Testis (tissue), 2 donors: ENCODE measurements at regions not wholly inside any gene's neighbourhood (a gene's known extent, or its start where the extent isn't known, plus 50 kb on each side); places are given as distances from the start of the nearest gene placed in this dataset.
A peak's percentile ranks its signal among the peaks of the same experiment; 100 is the strongest.

ENCODE experiments used
- DNase-seq: peaks from one replicate; pipeline ENCODE4 v3.0.0-alpha.2; 2019
- H3K27ac ChIP-seq, 2 donors: fragments of 200-600 bp; sonication (generic); one replicate each; pipeline ENCODE4 v1.5.1; 2019
- H3K27me3 ChIP-seq: fragments of 200-600 bp; sonication (generic); one replicate; pipeline ENCODE4 v1.5.1; 2019
- H3K36me3 ChIP-seq: fragments of 200-600 bp; sonication (generic); one replicate; pipeline ENCODE4 v1.5.1; 2017; ENCODE audit warnings: low read depth; ENCODE audit errors: missing control alignments
- H3K4me1 ChIP-seq: fragments of 200-600 bp; sonication (generic); one replicate; pipeline ENCODE4 v1.5.1; 2019
- H3K4me3 ChIP-seq, 2 donors: fragments of 200-600 bp; sonication (generic); one replicate each; pipeline ENCODE4 v1.5.1; 2017 to 2019
- H3K9me3 ChIP-seq: fragments of 200-600 bp; sonication (generic); one replicate; pipeline ENCODE4 v1.5.1; 2017
- CTCF ChIP-seq, 3 experiments: fragments of 450-650 bp in 2 of 3; fragments of 200-600 bp in 1 of 3; sonication (generic) in 1 of 3; IDR thresholded peaks; one replicate each; pipeline ENCODE4 v1.5.1; 2016 to 2019; ENCODE audit warnings: antibody characterized with exemption in 3 of 3, mild to moderate bottlenecking in 2 of 3, moderate library complexity in 1 of 3
- POLR2A ChIP-seq: fragments of 450-650 bp; IDR thresholded peaks from one replicate; pipeline ENCODE4 v1.6.1; 2017; ENCODE audit warnings: antibody characterized with exemption, mild to moderate bottlenecking, moderate library complexity
- WGBS, 2 donors: methylation state at CpG; one replicate each; pipeline ENCODE4 v1.1.5; 2018; 5-methylcytosine and 5-hydroxymethylcytosine counted together
- intact Hi-C: fragments of 100-400 bp; cut with DNase I; formaldehyde crosslinking; loops from one replicate; pipeline ENCODE4 v1.15.1; 2023; ENCODE audit warnings: low total_unique reads

- DNase-seq: peak; percentile 22
- H3K4me1 ChIP-seq: no peaks in the 10 kb centered on the region
- intact Hi-C loops: no loop called here
- 79 to 88% methylated on average over 1 of the region's 1 CpG for WGBS, 2 donors
- no peak overlapping the region for H3K27ac ChIP-seq
- no peak overlapping the region for H3K4me3 ChIP-seq
- no peaks in the 10 kb centered on the region for H3K9me3 ChIP-seq
- no peaks in the 10 kb centered on the region for H3K27me3 ChIP-seq
- H3K36me3 ChIP-seq: no peaks in the 10 kb centered on the region
- TF ChIP-seq CTCF (IDR thresholded peaks at IDR 0.05) (no peak), POLR2A (no peak)
These were observed 1050.7 kb downstream of the SORCS3 start for GRCh38 chr10:105691811-105692210.

GRCh38 chr10:105682911-105683310 is 1041.8 kb downstream of the SORCS3 start:
- intact Hi-C loops: no loop called here
- Histone ChIP-seq H3K36me3 (no peaks in the 10 kb centered on the region), H3K27ac (no peak overlapping the region), H3K4me3 (no peak overlapping the region), H3K4me1 (no peaks in the 10 kb centered on the region), H3K27me3 (no peaks in the 10 kb centered on the region), H3K9me3 (no peaks in the 10 kb centered on the region)
- TF ChIP-seq POLR2A (no peak), CTCF (IDR thresholded peaks at IDR 0.05) (no peak)
- no peak for DNase-seq
- 77 to 86% methylated on average over 3 of the region's 3 CpGs for WGBS, 2 donors

GRCh38 chr10:105681051-105681450 is 1040.0 kb downstream of the SORCS3 start:
- Histone ChIP-seq H3K27me3 (no peaks in the 10 kb centered on the region), H3K9me3 (no peaks in the 10 kb centered on the region), H3K27ac (no peak overlapping the region), H3K4me3 (no peak overlapping the region), H3K4me1 (no peaks in the 10 kb centered on the region), H3K36me3 (no peaks in the 10 kb centered on the region)
- intact Hi-C loops: no loop called here
- DNase-seq: no peak
- WGBS, 2 donors: 69 to 82% methylated on average over 5 of the region's 5 CpGs
- TF ChIP-seq POLR2A (no peak), CTCF (IDR thresholded peaks at IDR 0.05) (no peak)

- Histone ChIP-seq H3K9me3 (no peaks in the 10 kb centered on the region), H3K4me1 (no peaks in the 10 kb centered on the region), H3K4me3 (no peak overlapping the region), H3K27ac (no peak overlapping the region), H3K27me3 (no peaks in the 10 kb centered on the region), H3K36me3 (no peaks in the 10 kb centered on the region)
- intact Hi-C loops: no loop called here
- TF ChIP-seq CTCF (IDR thresholded peaks at IDR 0.05) (no peak), POLR2A (no peak)
- 89 to 100% methylated on average over 1 of the region's 1 CpG for WGBS, 2 donors
- no peak for DNase-seq
These were observed 1038.7 kb downstream of the SORCS3 start for GRCh38 chr10:105679781-105680180.

- H3K4me1 ChIP-seq: no peaks in the 10 kb centered on the region
- H3K27me3 ChIP-seq: no peaks in the 10 kb centered on the region
- no peak for DNase-seq
- no peak overlapping the region for H3K27ac ChIP-seq
- intact Hi-C loops: no loop called here
- no peak for TF ChIP-seq POLR2A
- no peak for TF ChIP-seq CTCF (IDR thresholded peaks at IDR 0.05)
- no peak overlapping the region for H3K4me3 ChIP-seq
- no peaks in the 10 kb centered on the region for H3K9me3 ChIP-seq
- WGBS, 2 donors: 88 to 89% methylated on average over 1 of the region's 1 CpG
- no peaks in the 10 kb centered on the region for H3K36me3 ChIP-seq
These were observed 1034.2 kb downstream of the SORCS3 start for GRCh38 chr10:105675333-105675732.
